ENCODE measurements at regions not wholly inside any gene's neighbourhood (a gene's known extent, or its start where the extent isn't known, plus 50 kb on each side); places are given as distances from the start of the nearest gene placed in this dataset.
A peak's percentile ranks its signal among the peaks of the same experiment; 100 is the strongest.

DNA sequence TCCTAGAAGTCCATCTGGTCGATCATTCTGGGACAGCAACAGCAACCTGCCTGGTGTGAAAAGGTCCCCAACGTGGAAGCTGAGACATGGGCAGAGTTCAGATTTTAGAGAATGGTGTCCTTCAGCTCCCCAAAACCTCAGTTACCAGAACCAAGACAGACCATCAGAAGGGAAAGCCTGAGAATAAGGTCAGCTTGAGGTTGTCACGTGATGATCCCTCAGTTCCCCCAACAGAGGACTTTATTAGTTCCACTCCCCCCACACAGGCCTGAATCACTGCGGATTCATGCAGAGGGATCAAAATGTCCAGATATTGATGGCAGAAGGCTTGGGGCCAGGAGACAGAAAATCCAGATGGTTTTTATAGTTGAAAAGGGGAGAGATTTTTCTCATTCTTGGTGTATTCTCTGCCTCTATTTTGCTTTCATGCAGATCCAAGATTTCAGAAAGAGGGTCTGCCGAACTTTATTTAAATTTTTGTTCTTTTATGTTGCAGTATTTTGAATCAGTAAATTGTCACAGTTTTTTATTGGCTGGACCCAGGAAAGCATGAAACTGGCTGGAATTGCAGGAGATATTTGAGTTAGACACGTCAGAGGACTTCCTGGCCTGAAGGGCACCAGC, 139.0 kb upstream of the NTM start:
- no peaks in the 10 kb centered on the region for H3K36me3 Mint-ChIP-seq (ENCODE audit: unreplicated experiment)
- no peak overlapping the region for H3K27ac Mint-ChIP-seq (ENCODE audit: unreplicated experiment)
- no peak for DNase-seq
- TF ChIP-seq, protein P1, sequence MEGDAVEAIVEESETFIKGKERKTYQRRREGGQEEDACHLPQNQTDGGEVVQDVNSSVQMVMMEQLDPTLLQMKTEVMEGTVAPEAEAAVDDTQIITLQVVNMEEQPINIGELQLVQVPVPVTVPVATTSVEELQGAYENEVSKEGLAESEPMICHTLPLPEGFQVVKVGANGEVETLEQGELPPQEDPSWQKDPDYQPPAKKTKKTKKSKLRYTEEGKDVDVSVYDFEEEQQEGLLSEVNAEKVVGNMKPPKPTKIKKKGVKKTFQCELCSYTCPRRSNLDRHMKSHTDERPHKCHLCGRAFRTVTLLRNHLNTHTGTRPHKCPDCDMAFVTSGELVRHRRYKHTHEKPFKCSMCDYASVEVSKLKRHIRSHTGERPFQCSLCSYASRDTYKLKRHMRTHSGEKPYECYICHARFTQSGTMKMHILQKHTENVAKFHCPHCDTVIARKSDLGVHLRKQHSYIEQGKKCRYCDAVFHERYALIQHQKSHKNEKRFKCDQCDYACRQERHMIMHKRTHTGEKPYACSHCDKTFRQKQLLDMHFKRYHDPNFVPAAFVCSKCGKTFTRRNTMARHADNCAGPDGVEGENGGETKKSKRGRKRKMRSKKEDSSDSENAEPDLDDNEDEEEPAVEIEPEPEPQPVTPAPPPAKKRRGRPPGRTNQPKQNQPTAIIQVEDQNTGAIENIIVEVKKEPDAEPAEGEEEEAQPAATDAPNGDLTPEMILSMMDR (IDR thresholded peaks at IDR 0.05; ENCODE audit: partially characterized antibody, unreplicated experiment): no peak
- H3K4me3 Mint-ChIP-seq (ENCODE audit: unreplicated experiment): no peak overlapping the region
- peaks cover 1% of the 10 kb centered on the region for H3K9me3 Mint-ChIP-seq (ENCODE audit: unreplicated experiment)
- peaks cover 6% of the 10 kb centered on the region for H3K27me3 Mint-ChIP-seq (ENCODE audit: unreplicated experiment)
- H3K4me1 Mint-ChIP-seq (ENCODE audit: low read depth, unreplicated experiment): no peaks in the 10 kb centered on the region

DNA sequence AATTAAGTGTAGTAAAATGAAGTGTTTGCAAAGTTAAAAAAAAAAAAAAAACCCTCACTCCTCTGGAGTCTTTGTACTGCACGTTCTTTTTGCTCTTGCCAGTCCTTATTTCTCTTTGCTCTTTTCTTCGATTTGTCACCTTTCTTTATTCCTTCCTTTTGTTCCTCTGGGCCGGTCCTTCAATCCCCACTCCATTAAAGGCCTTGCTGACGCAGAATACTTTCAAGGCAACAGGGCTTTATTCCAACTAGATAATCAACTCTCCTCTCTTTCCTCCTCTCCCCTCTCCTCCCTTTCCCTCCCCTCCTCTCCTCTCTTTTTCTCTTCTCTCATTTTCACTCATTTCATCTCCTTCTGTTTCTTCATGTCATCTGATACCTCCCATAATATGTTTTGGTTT, 138.2 kb upstream of the NTM start:
- peaks cover 1% of the 10 kb centered on the region for H3K9me3 Mint-ChIP-seq (ENCODE audit: unreplicated experiment)
- no peaks in the 10 kb centered on the region for H3K36me3 Mint-ChIP-seq (ENCODE audit: unreplicated experiment)
- no peak overlapping the region for H3K27ac Mint-ChIP-seq (ENCODE audit: unreplicated experiment)
- peaks cover 6% of the 10 kb centered on the region for H3K27me3 Mint-ChIP-seq (ENCODE audit: unreplicated experiment)
- H3K4me3 Mint-ChIP-seq (ENCODE audit: unreplicated experiment): peak overlapping the region; percentile 21
- TF ChIP-seq, protein P1 (IDR thresholded peaks at IDR 0.05; ENCODE audit: partially characterized antibody, unreplicated experiment): no peak
- no peak for DNase-seq
- no peaks in the 10 kb centered on the region for H3K4me1 Mint-ChIP-seq (ENCODE audit: low read depth, unreplicated experiment)

DNA sequence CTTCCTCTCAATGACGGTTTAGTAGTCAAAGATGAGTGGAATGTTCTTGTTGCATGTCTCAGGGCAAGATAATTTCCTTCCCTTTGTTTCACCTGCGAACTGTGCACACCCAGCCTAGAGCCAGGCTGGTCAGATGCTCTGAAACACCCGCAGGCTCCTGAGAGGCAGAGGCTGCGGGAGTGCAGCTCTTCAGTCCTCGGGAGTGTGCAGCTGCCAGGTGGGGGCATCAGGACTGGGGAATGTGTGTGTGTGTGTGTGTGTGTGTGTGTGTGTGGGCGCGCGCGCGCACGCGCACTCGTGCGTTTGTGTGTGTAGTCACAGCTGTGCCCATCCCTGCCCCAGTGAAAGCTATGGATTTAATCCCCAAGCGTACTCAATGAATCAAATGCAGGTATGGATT, 136.2 kb upstream of the NTM start:
- peaks cover 3% of the 10 kb centered on the region for H3K27me3 Mint-ChIP-seq (ENCODE audit: unreplicated experiment)
- H3K9me3 Mint-ChIP-seq (ENCODE audit: unreplicated experiment): peaks cover 1% of the 10 kb centered on the region
- TF ChIP-seq, protein P1 (IDR thresholded peaks at IDR 0.05; ENCODE audit: partially characterized antibody, unreplicated experiment): no peak
- peaks cover 1% of the 10 kb centered on the region for H3K4me1 Mint-ChIP-seq (ENCODE audit: low read depth, unreplicated experiment)
- DNase-seq: no peak
- H3K36me3 Mint-ChIP-seq (ENCODE audit: unreplicated experiment): no peaks in the 10 kb centered on the region
- no peak overlapping the region for H3K4me3 Mint-ChIP-seq (ENCODE audit: unreplicated experiment)
- no peak overlapping the region for H3K27ac Mint-ChIP-seq (ENCODE audit: unreplicated experiment)

DNA sequence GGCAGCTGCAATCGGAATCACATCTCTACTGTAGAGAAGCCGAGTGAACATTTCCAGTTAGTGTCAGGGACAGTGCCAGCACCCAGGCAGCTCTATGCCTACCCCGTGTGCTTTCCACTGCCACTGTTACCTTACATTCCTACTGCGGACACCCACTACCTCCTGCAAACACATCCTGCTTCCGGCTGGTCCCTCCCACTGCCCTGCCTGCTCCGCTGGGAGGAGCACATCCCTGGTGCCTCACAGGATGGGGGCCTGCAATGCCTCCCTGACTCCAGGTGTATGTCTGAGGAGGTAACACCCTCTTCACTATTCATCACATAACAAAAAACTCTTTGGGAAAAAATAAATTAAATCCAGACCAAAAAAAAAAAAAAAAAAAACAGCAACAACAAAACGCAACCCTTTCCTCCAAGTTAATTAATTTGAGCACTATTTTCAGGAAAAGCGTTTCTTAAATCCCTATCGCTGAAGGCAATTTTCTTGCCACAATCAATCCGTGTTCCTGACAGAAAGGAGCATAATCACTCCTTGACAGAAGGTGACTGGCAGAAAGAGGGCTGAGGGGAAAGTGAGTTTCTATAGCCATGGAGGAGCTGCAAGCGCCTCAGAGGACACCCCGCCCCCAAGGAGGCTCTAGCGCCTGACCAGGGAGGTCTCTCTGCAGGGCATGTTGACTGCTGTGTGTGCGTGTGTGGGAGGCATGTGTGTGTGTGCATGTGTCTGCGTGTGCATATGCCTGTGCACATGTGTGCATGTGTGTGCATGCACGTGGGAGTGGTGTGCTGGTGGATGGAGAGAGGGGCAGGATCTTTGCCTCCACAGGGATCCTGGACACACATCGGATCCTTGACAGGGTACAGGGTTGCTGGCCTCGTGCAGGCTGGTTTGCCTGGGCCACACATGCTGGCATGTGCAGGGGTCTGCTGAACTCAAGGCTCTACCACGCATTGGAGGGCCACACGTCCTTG, 134.8 kb upstream of the NTM start:
- TF ChIP-seq, protein P1 (IDR thresholded peaks at IDR 0.05; ENCODE audit: partially characterized antibody, unreplicated experiment): no peak
- Mint-ChIP-seq H3K4me1 (ENCODE audit: low read depth, unreplicated experiment) (peaks cover 1% of the 10 kb centered on the region), H3K9me3 (ENCODE audit: unreplicated experiment) (no peaks in the 10 kb centered on the region), H3K4me3 (ENCODE audit: unreplicated experiment) (no peak overlapping the region), H3K27ac (ENCODE audit: unreplicated experiment) (no peak overlapping the region), H3K27me3 (ENCODE audit: unreplicated experiment) (peaks cover 3% of the 10 kb centered on the region), H3K36me3 (ENCODE audit: unreplicated experiment) (no peaks in the 10 kb centered on the region)
- no peak for DNase-seq

DNA sequence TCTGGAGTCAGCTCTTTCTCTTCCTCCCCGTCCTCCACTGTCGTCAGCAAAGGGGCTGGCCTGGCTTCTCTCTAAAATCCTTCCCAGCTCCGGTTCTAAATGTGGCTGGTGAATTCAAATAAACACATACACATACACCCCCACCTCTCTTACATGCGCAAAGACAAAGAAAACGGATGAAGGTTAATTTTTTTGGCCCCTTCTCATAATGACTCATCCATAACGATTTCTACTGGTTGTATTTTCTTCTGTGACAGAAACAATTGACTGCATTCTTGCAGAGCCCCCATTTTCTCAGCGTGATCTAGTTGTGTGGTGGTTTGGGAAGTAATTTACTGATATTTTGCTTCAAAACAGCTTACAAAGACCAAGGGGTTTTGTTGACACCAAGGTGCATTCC, 130.0 kb upstream of the NTM start:
- no peak overlapping the region for H3K4me3 Mint-ChIP-seq (ENCODE audit: unreplicated experiment)
- H3K4me1 Mint-ChIP-seq (ENCODE audit: low read depth, unreplicated experiment): peaks cover 1% of the 10 kb centered on the region
- no peaks in the 10 kb centered on the region for H3K27me3 Mint-ChIP-seq (ENCODE audit: unreplicated experiment)
- H3K36me3 Mint-ChIP-seq (ENCODE audit: unreplicated experiment): no peaks in the 10 kb centered on the region
- TF ChIP-seq, protein P1 (IDR thresholded peaks at IDR 0.05; ENCODE audit: partially characterized antibody, unreplicated experiment): no peak
- peaks cover 3% of the 10 kb centered on the region for H3K9me3 Mint-ChIP-seq (ENCODE audit: unreplicated experiment)
- no peak overlapping the region for H3K27ac Mint-ChIP-seq (ENCODE audit: unreplicated experiment)
- no peak for DNase-seq

All from glutamatergic neuron (in vitro differentiated cells).